Right atrium auricular region (tissue), 2 donors: ENCODE measurements at regions not wholly inside any gene's neighbourhood (a gene's known extent, or its start where the extent isn't known, plus 50 kb on each side); places are given as distances from the start of the nearest gene placed in this dataset.

Experiments
- DNase-seq: peaks from one replicate; pipeline ENCODE4 v3.0.0-alpha.2; 2019; ENCODE audit warnings: low spot score
- H3K27ac ChIP-seq, 2 donors: fragments of 200-600 bp; sonication (generic); 1 replicate in 1 of 2; 2 replicates in 1 of 2; pipeline ENCODE4 v1.5.1; 2016 to 2019
- H3K27me3 ChIP-seq, 2 donors: fragments of 200-600 bp; sonication (generic); one replicate each; pipeline versions ENCODE4 v1.5.1 to v1.6.0; 2017 to 2019
- H3K36me3 ChIP-seq: fragments of 200-600 bp; sonication (generic); one replicate; pipeline ENCODE4 v1.5.1; 2016
- H3K4me1 ChIP-seq, 2 donors: fragments of 200-600 bp; sonication (generic); one replicate each; pipeline versions ENCODE4 v1.5.1 to v1.6.0; 2017 to 2019
- H3K4me3 ChIP-seq, 2 donors: fragments of 200-600 bp; sonication (generic); 1 replicate in 1 of 2; 2 replicates in 1 of 2; pipeline ENCODE4 v1.5.1; 2017 to 2019; ENCODE audit warnings: mild to moderate bottlenecking in 1 of 2, moderate library complexity in 1 of 2
- H3K9me3 ChIP-seq, 2 donors: fragments of 200-600 bp; sonication (generic); one replicate each; pipeline ENCODE4 v1.5.1; 2019
- TF ChIP-seq, protein P1 (sequence below), 2 donors: fragments of 200-600 bp; sonication (generic); IDR thresholded peaks; one replicate each; pipeline ENCODE4 v1.5.1; 2019; ENCODE audit warnings: antibody characterized with exemption in 2 of 2

DNA sequence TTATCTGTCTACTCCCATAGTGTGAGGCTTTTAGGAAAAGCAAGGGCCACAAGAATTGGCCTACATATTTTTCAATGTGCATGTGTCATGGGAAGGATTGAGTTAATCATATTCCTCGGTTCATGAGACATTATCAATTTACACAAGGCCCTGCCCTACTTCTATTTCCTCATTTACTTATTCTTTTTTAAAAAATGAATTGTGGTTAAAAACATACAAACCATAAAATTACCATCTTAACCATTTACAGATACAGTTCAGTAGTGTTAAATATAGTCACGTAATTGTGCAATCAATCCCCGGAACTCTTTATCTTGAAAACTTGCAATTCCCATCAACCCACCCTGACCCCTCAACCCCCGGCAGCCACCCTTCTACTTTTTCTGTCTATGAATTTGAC is 284.0 kb upstream of the GADL1 start:
- no peaks in the 10 kb centered on the region for H3K9me3 ChIP-seq
- H3K4me1 ChIP-seq: no peaks in the 10 kb centered on the region
- no peaks in the 10 kb centered on the region for H3K27me3 ChIP-seq
- TF ChIP-seq, protein P1, sequence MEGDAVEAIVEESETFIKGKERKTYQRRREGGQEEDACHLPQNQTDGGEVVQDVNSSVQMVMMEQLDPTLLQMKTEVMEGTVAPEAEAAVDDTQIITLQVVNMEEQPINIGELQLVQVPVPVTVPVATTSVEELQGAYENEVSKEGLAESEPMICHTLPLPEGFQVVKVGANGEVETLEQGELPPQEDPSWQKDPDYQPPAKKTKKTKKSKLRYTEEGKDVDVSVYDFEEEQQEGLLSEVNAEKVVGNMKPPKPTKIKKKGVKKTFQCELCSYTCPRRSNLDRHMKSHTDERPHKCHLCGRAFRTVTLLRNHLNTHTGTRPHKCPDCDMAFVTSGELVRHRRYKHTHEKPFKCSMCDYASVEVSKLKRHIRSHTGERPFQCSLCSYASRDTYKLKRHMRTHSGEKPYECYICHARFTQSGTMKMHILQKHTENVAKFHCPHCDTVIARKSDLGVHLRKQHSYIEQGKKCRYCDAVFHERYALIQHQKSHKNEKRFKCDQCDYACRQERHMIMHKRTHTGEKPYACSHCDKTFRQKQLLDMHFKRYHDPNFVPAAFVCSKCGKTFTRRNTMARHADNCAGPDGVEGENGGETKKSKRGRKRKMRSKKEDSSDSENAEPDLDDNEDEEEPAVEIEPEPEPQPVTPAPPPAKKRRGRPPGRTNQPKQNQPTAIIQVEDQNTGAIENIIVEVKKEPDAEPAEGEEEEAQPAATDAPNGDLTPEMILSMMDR (IDR thresholded peaks at IDR 0.05): no peak
- no peak for DNase-seq
- H3K4me3 ChIP-seq: no peak overlapping the region
- H3K27ac ChIP-seq: no peak overlapping the region
- H3K36me3 ChIP-seq: no peaks in the 10 kb centered on the region

DNA sequence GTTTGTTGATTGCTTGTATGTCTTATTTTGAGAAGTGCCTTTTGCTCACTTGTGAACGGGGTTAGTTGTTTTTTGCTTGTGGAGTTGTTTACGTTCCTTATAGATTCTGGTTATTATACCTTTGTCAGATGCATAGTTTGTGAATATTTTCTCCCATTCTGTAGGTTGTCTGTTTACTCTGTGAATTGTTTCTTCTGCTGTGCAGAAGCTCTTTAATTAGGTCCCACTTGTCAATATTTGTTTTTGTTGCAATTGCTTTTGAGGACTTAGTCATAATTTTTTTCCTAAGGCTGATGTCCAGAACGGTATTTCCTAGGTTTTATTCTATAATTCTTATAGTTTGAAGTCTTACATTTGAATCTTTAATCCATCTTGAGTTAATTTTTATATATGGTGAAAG is 285.3 kb upstream of the GADL1 start:
- DNase-seq: no peak
- H3K36me3 ChIP-seq: no peaks in the 10 kb centered on the region
- TF ChIP-seq, protein P1 (IDR thresholded peaks at IDR 0.05): no peak
- H3K27ac ChIP-seq: no peak overlapping the region
- H3K4me1 ChIP-seq: no peaks in the 10 kb centered on the region
- no peaks in the 10 kb centered on the region for H3K9me3 ChIP-seq
- no peaks in the 10 kb centered on the region for H3K27me3 ChIP-seq
- no peak overlapping the region for H3K4me3 ChIP-seq

DNA sequence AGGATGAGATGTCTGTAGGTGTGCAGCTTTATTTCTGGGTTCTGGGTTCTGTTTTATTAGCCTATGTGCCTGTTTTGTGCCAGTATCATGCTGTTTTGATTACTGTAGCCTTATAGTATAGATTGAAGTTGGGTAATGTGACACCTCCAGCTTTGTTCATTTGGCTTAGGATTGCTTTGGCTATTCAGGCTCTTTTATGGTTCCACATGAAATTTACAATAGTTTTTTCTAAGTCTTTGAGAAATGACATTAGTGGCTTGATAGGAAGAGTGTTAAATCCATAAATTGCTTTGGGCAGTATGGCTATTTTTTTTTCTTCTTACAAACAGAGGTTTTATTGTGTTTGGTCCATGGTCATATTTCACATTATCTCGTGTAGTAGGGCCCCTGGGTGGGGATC is 285.8 kb upstream of the GADL1 start:
- Histone ChIP-seq H3K9me3 (no peaks in the 10 kb centered on the region), H3K36me3 (no peaks in the 10 kb centered on the region), H3K27me3 (no peaks in the 10 kb centered on the region), H3K4me1 (no peaks in the 10 kb centered on the region), H3K27ac (no peak overlapping the region), H3K4me3 (no peak overlapping the region)
- TF ChIP-seq, protein P1 (IDR thresholded peaks at IDR 0.05): no peak
- DNase-seq: no peak

DNA sequence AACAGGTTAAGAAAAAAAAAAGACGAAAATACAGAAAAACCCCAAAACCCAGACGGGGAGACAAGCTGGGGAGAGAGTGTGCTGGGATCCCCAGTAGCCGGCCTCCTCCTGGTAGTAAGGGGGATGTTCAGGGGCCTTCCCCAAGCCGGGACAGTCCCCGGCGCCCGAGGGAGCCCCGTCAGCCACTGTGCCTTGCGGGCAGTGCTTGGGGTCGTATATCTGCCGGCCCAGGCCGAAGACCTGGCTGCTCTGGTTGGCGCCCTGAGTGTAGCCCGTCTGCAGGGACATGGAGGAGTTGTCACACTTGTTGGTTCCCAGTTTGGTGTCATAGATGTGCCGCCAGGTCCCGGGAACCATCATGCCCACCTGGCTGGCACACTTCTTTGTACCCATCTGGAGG is 287.2 kb upstream of the GADL1 start:
- no peak for DNase-seq
- Histone ChIP-seq H3K36me3 (no peaks in the 10 kb centered on the region), H3K9me3 (no peaks in the 10 kb centered on the region), H3K4me1 (no peaks in the 10 kb centered on the region), H3K27ac (no peak overlapping the region), H3K4me3 (no peak overlapping the region), H3K27me3 (no peaks in the 10 kb centered on the region)
- TF ChIP-seq, protein P1 (IDR thresholded peaks at IDR 0.05): no peak

DNA sequence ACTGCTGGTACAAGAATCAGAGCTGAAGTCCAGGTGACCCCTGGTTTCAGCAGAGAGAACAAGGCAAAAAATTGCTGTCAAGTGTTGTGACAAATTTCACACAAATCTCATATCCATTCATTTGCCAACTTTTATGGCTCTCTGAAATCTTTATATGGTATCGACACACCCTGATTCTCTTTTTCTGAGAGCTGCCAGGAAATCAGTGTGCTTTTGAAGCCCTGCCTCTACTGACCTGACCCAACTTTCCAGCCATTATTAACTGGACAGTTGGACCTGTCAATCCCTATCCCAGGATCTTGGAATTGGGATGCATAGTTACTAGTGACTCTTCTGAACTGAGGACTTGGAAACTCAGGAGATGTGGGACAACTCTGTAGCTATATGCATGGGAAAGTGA is 288.2 kb upstream of the GADL1 start:
- Histone ChIP-seq H3K27ac (no peak overlapping the region), H3K36me3 (no peaks in the 10 kb centered on the region), H3K27me3 (no peaks in the 10 kb centered on the region), H3K4me3 (no peak overlapping the region), H3K4me1 (no peaks in the 10 kb centered on the region), H3K9me3 (no peaks in the 10 kb centered on the region)
- TF ChIP-seq, protein P1 (IDR thresholded peaks at IDR 0.05): no peak
- no peak for DNase-seq

DNA sequence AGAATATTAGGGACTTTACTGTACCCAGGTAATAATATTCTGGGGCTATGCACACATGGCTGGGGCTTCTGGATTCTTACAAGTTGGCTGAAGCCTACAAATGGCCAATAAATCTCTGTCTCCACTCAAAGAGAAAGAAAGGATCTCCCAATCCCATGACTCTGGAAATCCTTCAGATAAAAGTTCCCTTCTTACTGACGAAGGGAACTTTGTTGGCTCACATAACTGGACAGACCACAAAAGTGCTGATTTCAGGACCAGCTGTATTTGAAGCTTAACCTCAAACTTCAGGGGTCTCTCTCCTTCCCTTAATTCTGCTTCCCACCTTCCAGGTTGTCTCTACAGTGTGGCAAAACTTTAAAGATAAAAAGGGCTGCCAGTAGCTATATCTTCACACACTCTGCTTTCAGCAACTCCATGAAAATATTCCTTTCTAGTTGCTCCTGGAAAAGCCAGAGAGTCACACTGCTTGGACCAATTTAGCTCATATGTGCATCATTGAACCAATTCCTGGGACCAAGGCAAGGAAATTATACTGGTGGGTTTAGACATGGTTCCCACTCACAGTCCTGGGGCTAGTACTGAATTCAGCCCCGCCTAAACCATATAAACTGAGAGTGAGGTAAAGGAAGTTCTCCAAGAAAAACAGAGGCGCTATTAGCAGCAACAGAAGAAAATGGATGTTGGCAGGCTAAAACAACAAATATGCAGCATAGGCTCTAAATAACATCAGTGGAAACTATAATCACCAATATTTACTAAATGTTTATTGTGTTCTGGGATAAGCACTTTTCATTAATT is 290.0 kb upstream of the GADL1 start:
- no peak for DNase-seq
- Histone ChIP-seq H3K9me3 (no peaks in the 10 kb centered on the region), H3K36me3 (no peaks in the 10 kb centered on the region), H3K4me1 (no peaks in the 10 kb centered on the region), H3K27me3 (no peaks in the 10 kb centered on the region), H3K4me3 (no peak overlapping the region), H3K27ac (peak overlapping the region; percentile 7 to 56)
- TF ChIP-seq, protein P1 (IDR thresholded peaks at IDR 0.05): no peak
